C4-2B (cell line): ENCODE measurements at regions not wholly inside any gene's neighbourhood (a gene's known extent, or its start where the extent isn't known, plus 50 kb on each side); places are given as distances from the start of the nearest gene placed in this dataset.

Experiments
- ZFX ChIP-seq: fragments of 450-650 bp; IDR thresholded peaks from 2 replicates; pipeline ENCODE4 v1.6.1; 2017
- TF ChIP-seq, protein P1 (sequence below): fragments of 450-650 bp; conservative IDR thresholded peaks from 2 replicates; pipeline ENCODE4 v1.5.1; 2017; ENCODE audit warnings: mild to moderate bottlenecking

DNA sequence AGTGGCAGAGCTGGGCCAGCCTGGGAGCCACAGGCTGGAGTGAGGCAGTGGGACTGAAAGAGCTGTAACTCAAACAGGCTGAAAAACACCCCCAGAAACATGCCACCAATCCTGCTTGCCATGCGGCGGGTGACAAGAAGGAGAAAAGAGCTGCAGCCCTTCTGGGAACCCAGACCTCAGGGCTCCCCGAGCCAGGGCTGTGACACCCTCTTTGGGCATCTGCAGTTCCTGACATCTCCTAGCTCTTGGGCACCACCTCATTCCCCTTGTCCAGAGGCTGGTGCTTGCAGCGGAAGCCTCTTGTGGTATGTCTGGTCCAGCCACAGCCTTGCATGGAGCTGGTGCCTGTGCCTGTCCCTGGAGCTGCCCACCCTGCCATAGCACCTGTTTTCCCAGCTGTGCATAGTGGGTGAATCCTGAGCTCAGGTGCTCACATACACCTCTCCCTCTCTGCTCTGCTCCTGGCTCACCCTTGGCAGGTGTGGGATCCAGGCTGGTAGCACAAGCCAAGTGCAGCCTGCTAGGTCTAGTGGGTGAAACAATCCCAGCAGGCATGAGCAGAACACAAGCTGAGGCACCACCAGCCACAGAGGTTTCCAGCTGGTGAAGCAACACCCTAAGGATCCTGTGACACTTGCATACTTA lies 149.0 kb downstream of the CXXC4 start:
- TF ChIP-seq, protein P1, sequence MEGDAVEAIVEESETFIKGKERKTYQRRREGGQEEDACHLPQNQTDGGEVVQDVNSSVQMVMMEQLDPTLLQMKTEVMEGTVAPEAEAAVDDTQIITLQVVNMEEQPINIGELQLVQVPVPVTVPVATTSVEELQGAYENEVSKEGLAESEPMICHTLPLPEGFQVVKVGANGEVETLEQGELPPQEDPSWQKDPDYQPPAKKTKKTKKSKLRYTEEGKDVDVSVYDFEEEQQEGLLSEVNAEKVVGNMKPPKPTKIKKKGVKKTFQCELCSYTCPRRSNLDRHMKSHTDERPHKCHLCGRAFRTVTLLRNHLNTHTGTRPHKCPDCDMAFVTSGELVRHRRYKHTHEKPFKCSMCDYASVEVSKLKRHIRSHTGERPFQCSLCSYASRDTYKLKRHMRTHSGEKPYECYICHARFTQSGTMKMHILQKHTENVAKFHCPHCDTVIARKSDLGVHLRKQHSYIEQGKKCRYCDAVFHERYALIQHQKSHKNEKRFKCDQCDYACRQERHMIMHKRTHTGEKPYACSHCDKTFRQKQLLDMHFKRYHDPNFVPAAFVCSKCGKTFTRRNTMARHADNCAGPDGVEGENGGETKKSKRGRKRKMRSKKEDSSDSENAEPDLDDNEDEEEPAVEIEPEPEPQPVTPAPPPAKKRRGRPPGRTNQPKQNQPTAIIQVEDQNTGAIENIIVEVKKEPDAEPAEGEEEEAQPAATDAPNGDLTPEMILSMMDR, result no peak
- TF ChIP-seq ZFX, result no peak
